Osteocyte (in vitro differentiated cells): ENCODE measurements at regions not wholly inside any gene's neighbourhood (a gene's known extent, or its start where the extent isn't known, plus 50 kb on each side); places are given as distances from the start of the nearest gene placed in this dataset.

Experiments
- DNase-seq: peaks from one replicate; pipeline ENCODE4 v3.0.0; 2021; ENCODE audit warnings: mixed read lengths; ENCODE audit not compliant: unreplicated experiment; ENCODE audit errors: extremely low spot score
- H3K27ac Mint-ChIP-seq: one replicate; pipeline ENCODE4 v1.8.0; 2021; ENCODE audit warnings: mild to moderate bottlenecking, mixed read lengths; ENCODE audit not compliant: unreplicated experiment
- H3K27me3 Mint-ChIP-seq: one replicate; pipeline ENCODE4 v1.8.0; 2021; ENCODE audit warnings: mixed read lengths; ENCODE audit not compliant: unreplicated experiment
- H3K36me3 Mint-ChIP-seq: one replicate; pipeline ENCODE4 v1.8.0; 2021; ENCODE audit warnings: mixed read lengths; ENCODE audit not compliant: unreplicated experiment
- H3K4me1 Mint-ChIP-seq: one replicate; pipeline ENCODE4 v1.8.0; 2021; ENCODE audit warnings: mixed read lengths; ENCODE audit not compliant: unreplicated experiment
- H3K4me3 Mint-ChIP-seq: one replicate; pipeline ENCODE4 v1.8.0; 2021; ENCODE audit warnings: mild to moderate bottlenecking, moderate library complexity, mixed read lengths; ENCODE audit not compliant: unreplicated experiment
- H3K9me3 Mint-ChIP-seq: one replicate; pipeline ENCODE4 v1.8.0; 2021; ENCODE audit warnings: mixed read lengths; ENCODE audit not compliant: unreplicated experiment
- CTCF ChIP-seq: fragments of 200-600 bp; sonication (generic); IDR thresholded peaks from 2 replicates; pipeline ENCODE4 v1.5.0; 2021; ENCODE audit warnings: antibody characterized with exemption, mild to moderate bottlenecking, moderate library complexity

- DNase-seq, result no peak
- no peak for TF ChIP-seq CTCF
- no peak overlapping the region for H3K4me3 Mint-ChIP-seq
- no peaks in the 10 kb centered on the region for H3K4me1 Mint-ChIP-seq
- H3K27ac Mint-ChIP-seq, result no peak overlapping the region
- no peaks in the 10 kb centered on the region for H3K9me3 Mint-ChIP-seq
- H3K27me3 Mint-ChIP-seq, result no peaks in the 10 kb centered on the region
- no peaks in the 10 kb centered on the region for H3K36me3 Mint-ChIP-seq
Observed at GRCh38 chr12:97821806-97822205, 359.2 kb downstream of the RMST start.

- Mint-ChIP-seq H3K4me1 (no peaks in the 10 kb centered on the region), H3K36me3 (no peaks in the 10 kb centered on the region), H3K9me3 (no peaks in the 10 kb centered on the region), H3K27me3 (no peaks in the 10 kb centered on the region), H3K4me3 (no peak overlapping the region), H3K27ac (no peak overlapping the region)
- TF ChIP-seq CTCF, result no peak
- no peak for DNase-seq
Observed at GRCh38 chr12:97835541-97835940, 372.9 kb downstream of the RMST start.

GRCh38 chr12:97837401-97837800, 374.8 kb downstream of the RMST start:
- no peaks in the 10 kb centered on the region for H3K36me3 Mint-ChIP-seq
- H3K4me1 Mint-ChIP-seq, result no peaks in the 10 kb centered on the region
- no peak overlapping the region for H3K4me3 Mint-ChIP-seq
- no peak for DNase-seq
- H3K9me3 Mint-ChIP-seq, result no peaks in the 10 kb centered on the region
- no peaks in the 10 kb centered on the region for H3K27me3 Mint-ChIP-seq
- TF ChIP-seq CTCF, result no peak
- H3K27ac Mint-ChIP-seq, result no peak overlapping the region

DNA sequence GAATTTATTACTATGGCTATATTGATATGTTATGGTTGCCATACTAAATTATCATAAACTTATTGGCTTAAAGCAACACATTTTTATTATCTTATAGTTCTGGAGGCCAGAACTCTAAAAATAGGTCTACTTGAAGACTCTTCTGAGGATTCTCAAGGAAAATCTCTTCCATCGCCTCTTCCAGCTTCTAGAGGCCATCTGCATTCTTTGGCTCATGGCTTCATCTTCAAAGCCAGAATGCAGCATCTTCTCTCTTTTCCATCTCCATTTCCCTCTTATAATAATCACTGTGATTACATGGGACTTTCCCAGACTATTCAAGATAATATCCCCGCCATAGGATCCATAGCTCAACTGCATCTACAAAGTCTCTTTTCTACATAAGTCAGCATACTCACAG, 385.4 kb downstream of the RMST start:
- TF ChIP-seq CTCF, result no peak
- Mint-ChIP-seq H3K4me1 (no peaks in the 10 kb centered on the region), H3K27ac (no peak overlapping the region), H3K27me3 (no peaks in the 10 kb centered on the region), H3K4me3 (no peak overlapping the region), H3K36me3 (no peaks in the 10 kb centered on the region), H3K9me3 (no peaks in the 10 kb centered on the region)
- no peak for DNase-seq

DNA sequence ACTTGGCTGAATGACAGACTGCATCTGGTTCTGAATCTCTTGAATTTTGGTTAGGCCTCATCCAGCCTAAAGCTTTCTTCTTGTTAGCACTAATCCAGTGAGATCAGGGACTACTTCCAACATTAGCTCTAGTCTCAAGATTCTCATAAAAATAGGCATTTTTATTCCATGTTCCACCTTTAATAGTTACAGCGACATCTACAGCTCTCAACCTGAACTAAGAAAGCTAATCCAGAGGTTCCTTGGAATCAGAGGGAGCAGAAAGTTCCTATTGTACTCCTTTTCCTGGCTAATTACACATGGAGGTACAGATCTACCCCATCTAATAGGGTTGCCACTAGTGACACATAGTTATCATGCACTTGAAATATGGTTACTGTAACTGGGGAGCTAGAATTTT, 391.9 kb downstream of the RMST start:
- H3K27ac Mint-ChIP-seq, result no peak overlapping the region
- no peaks in the 10 kb centered on the region for H3K27me3 Mint-ChIP-seq
- no peaks in the 10 kb centered on the region for H3K9me3 Mint-ChIP-seq
- no peak for TF ChIP-seq CTCF
- no peaks in the 10 kb centered on the region for H3K4me1 Mint-ChIP-seq
- no peak for DNase-seq
- no peaks in the 10 kb centered on the region for H3K36me3 Mint-ChIP-seq
- no peak overlapping the region for H3K4me3 Mint-ChIP-seq
